ENCODE measurements at regions not wholly inside any gene's neighbourhood (a gene's known extent, or its start where the extent isn't known, plus 50 kb on each side); places are given as distances from the start of the nearest gene placed in this dataset.

- no peak for TF ChIP-seq CTCF (IDR thresholded peaks at IDR 0.05; ENCODE audit: low read length)
- no peak for TF ChIP-seq EZH2phosphoT487 (IDR thresholded peaks at IDR 0.05; ENCODE audit: low read length)
Measured at GRCh38 chr16:86101897-86102157, 202.9 kb downstream of the IRF8 start.
